ENCODE measurements at regions not wholly inside any gene's neighbourhood (a gene's known extent, or its start where the extent isn't known, plus 50 kb on each side); places are given as distances from the start of the nearest gene placed in this dataset.

GRCh38 chr11:116104498-116105174 is 600.4 kb upstream of the CADM1 start:
- TF ChIP-seq TSHZ2 (CRISPR knock-in tag; IDR thresholded peaks at IDR 0.05) (no peak), TOX (CRISPR knock-in tag; IDR thresholded peaks at IDR 0.05; ENCODE audit: borderline replicate concordance) (no peak), ESRRG (CRISPR knock-in tag; IDR thresholded peaks at IDR 0.05) (no peak), CSRNP3 (CRISPR knock-in tag; IDR thresholded peaks at IDR 0.05) (no peak), ZFP30 (CRISPR knock-in tag; IDR thresholded peaks at IDR 0.05) (no peak), GLIS3 (CRISPR knock-in tag; IDR thresholded peaks at IDR 0.05) (no peak), RARB (CRISPR knock-in tag; IDR thresholded peaks at IDR 0.05) (no peak), POU6F1 (CRISPR knock-in tag; IDR thresholded peaks at IDR 0.05; ENCODE audit: borderline replicate concordance, low read depth) (no peak), ZNF8 (CRISPR knock-in tag; IDR thresholded peaks at IDR 0.05) (no peak), PATZ1 (CRISPR knock-in tag; IDR thresholded peaks at IDR 0.05; ENCODE audit: borderline replicate concordance) (no peak), ZNF70 (CRISPR knock-in tag; IDR thresholded peaks at IDR 0.05) (no peak)
